PFSK-1 (cell line): ENCODE measurements at regions not wholly inside any gene's neighbourhood (a gene's known extent, or its start where the extent isn't known, plus 50 kb on each side); places are given as distances from the start of the nearest gene placed in this dataset.

Source experiments
- POLR2AphosphoS5 ChIP-seq: IDR thresholded peaks from 2 replicates; pipeline ENCODE4 v1.6.1; 2012; ENCODE audit warnings: low read depth, mild to moderate bottlenecking, control low read depth, low read length, moderate library complexity
- TAF1 ChIP-seq: IDR thresholded peaks from 2 replicates; pipeline ENCODE4 v1.6.1; 2012; ENCODE audit warnings: low read length, control low read depth, borderline replicate concordance; ENCODE audit not compliant: insufficient read depth

DNA sequence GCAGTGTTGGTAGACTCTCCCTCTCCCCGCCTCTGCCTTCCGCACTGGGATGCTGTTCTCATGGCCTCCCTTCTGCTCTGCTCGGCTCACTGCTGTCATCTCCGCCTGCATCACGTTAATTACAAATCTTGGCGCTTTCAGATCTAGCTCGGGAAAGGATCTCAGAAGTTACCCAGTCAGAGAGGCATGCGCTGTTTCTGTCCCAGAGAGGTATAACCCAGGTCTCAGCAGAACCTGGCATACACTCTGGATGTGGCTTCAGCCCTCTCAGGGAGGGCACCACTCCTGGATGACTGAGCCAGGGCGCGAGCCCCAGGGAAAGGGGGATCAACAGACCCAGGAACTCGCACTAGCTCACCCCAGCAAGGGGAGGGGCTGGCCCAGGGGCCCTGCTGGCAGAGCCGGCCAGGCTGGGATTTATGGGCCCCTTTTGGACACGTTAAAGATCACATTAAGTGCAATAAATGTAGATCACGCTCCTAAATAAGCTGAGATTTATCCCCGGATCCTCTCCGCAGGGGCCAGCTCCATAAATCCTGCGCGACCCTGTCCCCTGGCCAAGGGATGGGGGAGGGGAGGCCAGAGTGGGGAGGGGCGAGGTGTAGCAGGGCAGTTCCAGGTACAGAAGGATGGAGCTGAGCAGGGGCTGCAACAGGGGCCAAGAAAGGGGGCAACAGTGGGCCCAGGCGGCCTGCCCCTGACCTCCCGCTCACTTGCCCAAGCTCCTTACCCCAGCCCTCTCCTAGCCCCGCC lies 101.3 kb upstream of the ZBTB40 start:
- TF ChIP-seq TAF1 (no peak), POLR2AphosphoS5 (no peak)
